ENCODE measurements at regions not wholly inside any gene's neighbourhood (a gene's known extent, or its start where the extent isn't known, plus 50 kb on each side); places are given as distances from the start of the nearest gene placed in this dataset.

GRCh38 chrX:25527156-25527555, 511.4 kb upstream of the ARX start:
- TF ChIP-seq, protein P1, sequence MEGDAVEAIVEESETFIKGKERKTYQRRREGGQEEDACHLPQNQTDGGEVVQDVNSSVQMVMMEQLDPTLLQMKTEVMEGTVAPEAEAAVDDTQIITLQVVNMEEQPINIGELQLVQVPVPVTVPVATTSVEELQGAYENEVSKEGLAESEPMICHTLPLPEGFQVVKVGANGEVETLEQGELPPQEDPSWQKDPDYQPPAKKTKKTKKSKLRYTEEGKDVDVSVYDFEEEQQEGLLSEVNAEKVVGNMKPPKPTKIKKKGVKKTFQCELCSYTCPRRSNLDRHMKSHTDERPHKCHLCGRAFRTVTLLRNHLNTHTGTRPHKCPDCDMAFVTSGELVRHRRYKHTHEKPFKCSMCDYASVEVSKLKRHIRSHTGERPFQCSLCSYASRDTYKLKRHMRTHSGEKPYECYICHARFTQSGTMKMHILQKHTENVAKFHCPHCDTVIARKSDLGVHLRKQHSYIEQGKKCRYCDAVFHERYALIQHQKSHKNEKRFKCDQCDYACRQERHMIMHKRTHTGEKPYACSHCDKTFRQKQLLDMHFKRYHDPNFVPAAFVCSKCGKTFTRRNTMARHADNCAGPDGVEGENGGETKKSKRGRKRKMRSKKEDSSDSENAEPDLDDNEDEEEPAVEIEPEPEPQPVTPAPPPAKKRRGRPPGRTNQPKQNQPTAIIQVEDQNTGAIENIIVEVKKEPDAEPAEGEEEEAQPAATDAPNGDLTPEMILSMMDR (IDR thresholded peaks at IDR 0.05 in 2 of 3, conservative IDR thresholded peaks at IDR 0.05 in 1 of 3; ENCODE audit: control insufficient read depth in 2 of 3, extremely low read depth in 1 of 3, insufficient read depth in 1 of 3, low read depth in 3 of 3, low read length in 3 of 3), result no peak
- no peak for TF ChIP-seq POLR2AphosphoS5 (IDR thresholded peaks at IDR 0.05; ENCODE audit: low read length)
- no peak for TF ChIP-seq POLR2A (IDR thresholded peaks at IDR 0.05; ENCODE audit: low read depth, low read length)
- TF ChIP-seq CEBPB (IDR thresholded peaks at IDR 0.05; ENCODE audit: borderline replicate concordance in 1 of 2, low read depth in 2 of 2, low read length in 2 of 2), result no peak
- TF ChIP-seq EZH2 (IDR thresholded peaks at IDR 0.05; ENCODE audit: borderline replicate concordance, control insufficient read depth, low read depth, low read length), result no peak
- TF ChIP-seq NFIC (IDR thresholded peaks at IDR 0.05; ENCODE audit: low read depth, low read length), result no peak
- no peak for TF ChIP-seq ZNF274 (IDR thresholded peaks at IDR 0.05; ENCODE audit: insufficient read depth, insufficient read length)
- TF ChIP-seq SIN3A (IDR thresholded peaks at IDR 0.05; ENCODE audit: low read depth, low read length), result no peak
- TF ChIP-seq RAD21 (IDR thresholded peaks at IDR 0.05; ENCODE audit: insufficient read depth, low read depth, low read length), result no peak
- no peak for TF ChIP-seq ZNF592 (IDR thresholded peaks at IDR 0.05)
